ENCODE measurements at regions not wholly inside any gene's neighbourhood (a gene's known extent, or its start where the extent isn't known, plus 50 kb on each side); places are given as distances from the start of the nearest gene placed in this dataset.

GRCh38 chr5:74361406-74362358 lies 278.8 kb downstream of the ENC1 start:
- TF ChIP-seq CTCF (IDR thresholded peaks at IDR 0.05), result no peak
- H3K36me3 Mint-ChIP-seq (ENCODE audit: low read depth), result 0 out of 2 replicates have a peak, but pooled peaks cover 3% of the 10 kb centered on the region
- no peak overlapping the region for H3K27ac Mint-ChIP-seq
- peaks cover 14% of the 10 kb centered on the region for H3K27me3 Mint-ChIP-seq (ENCODE audit: insufficient read depth)
- DNase-seq, result no peak
- H3K4me3 Mint-ChIP-seq, result no peak overlapping the region
- H3K9me3 Mint-ChIP-seq, result peaks cover 4% of the 10 kb centered on the region; the same call in 1 of the 2 replicates
- no peaks in the 10 kb centered on the region for H3K4me1 Mint-ChIP-seq (ENCODE audit: low read depth)

GRCh38 chr5:74360535-74361210 lies 279.9 kb downstream of the ENC1 start:
- peaks cover 14% of the 10 kb centered on the region for H3K27me3 Mint-ChIP-seq (ENCODE audit: insufficient read depth)
- no peak for DNase-seq
- TF ChIP-seq CTCF (IDR thresholded peaks at IDR 0.05), result no peak
- H3K36me3 Mint-ChIP-seq (ENCODE audit: low read depth), result 0 out of 2 replicates have a peak, but pooled peaks cover under 1% of the 10 kb centered on the region
- H3K27ac Mint-ChIP-seq, result no peak overlapping the region
- no peaks in the 10 kb centered on the region for H3K4me1 Mint-ChIP-seq (ENCODE audit: low read depth)
- no peak overlapping the region for H3K4me3 Mint-ChIP-seq
- 0 out of 2 replicates have a peak, but pooled peaks cover under 1% of the 10 kb centered on the region for H3K9me3 Mint-ChIP-seq

- H3K4me3 Mint-ChIP-seq, result no peak overlapping the region
- no peak overlapping the region for H3K27ac Mint-ChIP-seq
- no peaks in the 10 kb centered on the region for H3K4me1 Mint-ChIP-seq (ENCODE audit: low read depth)
- no peak for DNase-seq
- peaks cover 17% of the 10 kb centered on the region for H3K27me3 Mint-ChIP-seq (ENCODE audit: insufficient read depth)
- H3K36me3 Mint-ChIP-seq (ENCODE audit: low read depth), result no peaks in the 10 kb centered on the region
- no peak for TF ChIP-seq CTCF (IDR thresholded peaks at IDR 0.05)
- no peaks in the 10 kb centered on the region for H3K9me3 Mint-ChIP-seq
Observed at GRCh38 chr5:74357827-74358226, 282.7 kb downstream of the ENC1 start.

GRCh38 chr5:74356009-74356695 lies 284.4 kb downstream of the ENC1 start:
- Mint-ChIP-seq H3K9me3 (no peaks in the 10 kb centered on the region), H3K27me3 (ENCODE audit: insufficient read depth) (peaks cover 19% of the 10 kb centered on the region), H3K36me3 (ENCODE audit: low read depth) (no peaks in the 10 kb centered on the region), H3K4me1 (ENCODE audit: low read depth) (peaks cover 8% of the 10 kb centered on the region; the same call in 1 of the 2 replicates), H3K4me3 (no peak overlapping the region), H3K27ac (no peak overlapping the region)
- no peak for TF ChIP-seq CTCF (IDR thresholded peaks at IDR 0.05)
- no peak for DNase-seq

GRCh38 chr5:74355041-74355824 lies 285.3 kb downstream of the ENC1 start:
- Mint-ChIP-seq H3K27me3 (ENCODE audit: insufficient read depth) (peaks cover 16% of the 10 kb centered on the region; the same call in 1 of the 2 replicates), H3K36me3 (ENCODE audit: low read depth) (no peaks in the 10 kb centered on the region), H3K4me3 (no peak overlapping the region), H3K4me1 (ENCODE audit: low read depth) (peaks cover 8% of the 10 kb centered on the region; the same call in 1 of the 2 replicates), H3K9me3 (no peaks in the 10 kb centered on the region), H3K27ac (no peak overlapping the region)
- no peak for TF ChIP-seq CTCF (IDR thresholded peaks at IDR 0.05)
- DNase-seq, result no peak
